IMR-90 (cell line): ENCODE measurements at regions not wholly inside any gene's neighbourhood (a gene's known extent, or its start where the extent isn't known, plus 50 kb on each side); places are given as distances from the start of the nearest gene placed in this dataset.

Source experiments
- ATAC-seq: fragments of 200-7000 bp; cut with Tn5 transposase; 2 replicates; pipeline ENCODE4 v1.9.1; 2020; ENCODE audit warnings: low read depth, mild to moderate bottlenecking, moderate library complexity
- BruUV-seq: library from RNA; stranded (reverse); fragments of 400-500 nt; replicated peaks from 2 replicates; lab custom pipeline; 2021; lab: Mats Ljungman, UMichigan
- CTCF ChIA-PET: fragments of 300-600 bp; formaldehyde crosslinking; extraction: SDS; loops from one replicate; lab custom pipeline; 2021; ENCODE audit warnings: antibody characterized with exemption; lab: Yijun Ruan, JAX
- POLR2A ChIA-PET: fragments of 300-600 bp; sonication (Branson Sonifier 250); formaldehyde crosslinking; loops from one replicate; lab custom pipeline; 2022; ENCODE audit warnings: antibody characterized with exemption; ENCODE audit not compliant: unreplicated experiment; lab: Charles Lee
- DNase-seq: peaks from one replicate; pipeline ENCODE4 v3.0.0; 2013
- H2AFZ ChIP-seq: replicated peaks from 2 replicates; pipeline ENCODE3; 2013; ENCODE audit warnings: low read length, mild to moderate bottlenecking; ENCODE audit not compliant: poor library complexity
- H2AK5ac ChIP-seq: 2 replicates; pipeline ENCODE4 v1.6.1; 2013; ENCODE audit warnings: low read depth, low read length, inconsistent platforms
- H2AK9ac ChIP-seq: replicated peaks from 2 replicates; pipeline ENCODE3; 2013; ENCODE audit warnings: mild to moderate bottlenecking, low read depth, low read length, moderate library complexity; ENCODE audit not compliant: poor library complexity
- H2BK120ac ChIP-seq: 2 replicates; pipeline ENCODE4 v1.6.1; 2013; ENCODE audit warnings: low read depth, low read length, inconsistent platforms
- H2BK15ac ChIP-seq: 3 replicates; pipeline ENCODE4 v1.6.1; 2013; ENCODE audit warnings: low read depth, low read length, inconsistent platforms
- H2BK20ac ChIP-seq: 2 replicates; pipeline ENCODE4 v1.6.1; 2013; ENCODE audit warnings: low read depth, mild to moderate bottlenecking, inconsistent platforms, low read length, moderate library complexity
- H2BK5ac ChIP-seq: 2 replicates; pipeline ENCODE4 v1.6.1; 2013; ENCODE audit warnings: mild to moderate bottlenecking, low read depth, low read length, inconsistent platforms; ENCODE audit not compliant: poor library complexity, severe bottlenecking
- H3K14ac ChIP-seq: replicated peaks from 2 replicates; pipeline ENCODE4 v1.6.1; 2013; ENCODE audit warnings: low read depth, low read length, inconsistent platforms
- H3K18ac ChIP-seq: 2 replicates; pipeline ENCODE4 v1.6.1; 2013; ENCODE audit warnings: low read depth, low read length, control low read depth
- H3K23ac ChIP-seq: 2 replicates; pipeline ENCODE4 v1.6.1; 2013; ENCODE audit warnings: low read depth, low read length, inconsistent platforms
- H3K27ac ChIP-seq: 2 replicates; pipeline ENCODE4 v1.5.1; 2013; ENCODE audit warnings: mild to moderate bottlenecking, control low read depth, low read length; ENCODE audit not compliant: insufficient read depth
- H3K27me3 ChIP-seq: 2 replicates; pipeline ENCODE4 v1.6.1; 2013; ENCODE audit warnings: low read length; ENCODE audit not compliant: control insufficient read depth, insufficient read depth
- H3K36me3 ChIP-seq: 2 replicates; pipeline ENCODE4 v1.6.1; 2013; ENCODE audit warnings: low read length, mixed read lengths; ENCODE audit not compliant: control insufficient read depth, insufficient read depth
- H3K4ac ChIP-seq: 2 replicates; pipeline ENCODE4 v1.6.1; 2013; ENCODE audit warnings: low read depth, low read length, inconsistent platforms
- H3K4me1 ChIP-seq: 2 replicates; pipeline ENCODE4 v1.6.1; 2013; ENCODE audit warnings: low read length, mixed read lengths; ENCODE audit not compliant: control insufficient read depth, insufficient read depth
- H3K4me2 ChIP-seq: 2 replicates; pipeline ENCODE4 v1.6.1; 2013; ENCODE audit warnings: low read depth, mild to moderate bottlenecking, control low read depth, low read length, moderate library complexity
- H3K4me3 ChIP-seq: 2 replicates; pipeline ENCODE4 v1.5.1; 2013; ENCODE audit warnings: low read depth, mild to moderate bottlenecking, control low read depth, low read length, moderate library complexity; ENCODE audit not compliant: insufficient read depth
- H3K56ac ChIP-seq: 2 replicates; pipeline ENCODE4 v1.6.1; 2013; ENCODE audit warnings: low read length, inconsistent platforms; ENCODE audit not compliant: insufficient read depth; ENCODE audit errors: extremely low read depth
- H3K79me1 ChIP-seq, 2 experiments: 2 replicates each; pipeline ENCODE4 v1.6.1; 2013; ENCODE audit warnings: low read length in 2 of 2, inconsistent platforms in 1 of 2, low read depth in 1 of 2
- H3K9ac ChIP-seq: 2 replicates; pipeline ENCODE4 v1.6.1; 2013; ENCODE audit warnings: low read depth, low read length, control low read depth
- H3K9me1 ChIP-seq: 2 replicates; pipeline ENCODE4 v1.6.1; 2013; ENCODE audit warnings: low read length, inconsistent platforms; ENCODE audit not compliant: insufficient read depth
- H3K9me3 ChIP-seq: 2 replicates; pipeline ENCODE4 v1.6.1; 2013; ENCODE audit warnings: low read length; ENCODE audit not compliant: control insufficient read depth, insufficient read depth
- H4K20me1 ChIP-seq: 2 replicates; pipeline ENCODE4 v1.6.1; 2013; ENCODE audit warnings: low read length, inconsistent platforms; ENCODE audit not compliant: insufficient read depth
- H4K5ac ChIP-seq: 2 replicates; pipeline ENCODE4 v1.6.1; 2013; ENCODE audit warnings: mild to moderate bottlenecking, low read depth, low read length, control low read depth
- H4K8ac ChIP-seq, 2 experiments: 2 replicates each; pipeline ENCODE4 v1.6.1; 2013; ENCODE audit warnings: low read depth in 2 of 2, low read length in 2 of 2, control low read depth in 1 of 2, inconsistent platforms in 1 of 2
- H4K91ac ChIP-seq: 2 replicates; pipeline ENCODE4 v1.6.1; 2013; ENCODE audit warnings: low read depth, low read length, inconsistent platforms; ENCODE audit not compliant: insufficient read depth
- BHLHE40 ChIP-seq: fragments of 150-350 bp; IDR thresholded peaks from 2 replicates; pipeline ENCODE4 v1.6.1; 2016; ENCODE audit warnings: mild to moderate bottlenecking, low read depth, low read length
- CHD1 ChIP-seq: IDR thresholded peaks from 2 replicates; pipeline ENCODE4 v1.6.1; 2012; ENCODE audit warnings: low read depth, low read length, improper control_type of control experiment
- ELK1 ChIP-seq: fragments of 150-350 bp; IDR thresholded peaks from 2 replicates; pipeline ENCODE4 v1.6.1; 2016; ENCODE audit warnings: low read depth, mild to moderate bottlenecking, low read length, moderate library complexity, borderline replicate concordance
- FOS ChIP-seq: fragments of 150-350 bp; IDR thresholded peaks from 2 replicates; pipeline ENCODE4 v1.6.1; 2016; ENCODE audit warnings: low read depth, low read length
- MAFK ChIP-seq: IDR thresholded peaks from 2 replicates; pipeline ENCODE4 v1.6.1; 2012; ENCODE audit warnings: low read depth, low read length, improper control_type of control experiment
- MAZ ChIP-seq: IDR thresholded peaks from 2 replicates; pipeline ENCODE4 v1.6.1; 2012; ENCODE audit warnings: low read depth, mild to moderate bottlenecking, low read length, improper control_type of control experiment, moderate library complexity, borderline replicate concordance
- MXI1 ChIP-seq: IDR thresholded peaks from 2 replicates; pipeline ENCODE4 v1.6.1; 2012; ENCODE audit warnings: low read depth, mild to moderate bottlenecking, low read length, moderate library complexity, borderline replicate concordance
- NFE2L2 ChIP-seq: fragments of 150-350 bp; IDR thresholded peaks from 2 replicates; pipeline ENCODE4 v1.6.1; 2016; ENCODE audit warnings: low read depth, mild to moderate bottlenecking, low read length
- POLR2A ChIP-seq: IDR thresholded peaks from 2 replicates; pipeline ENCODE4 v1.6.1; 2012; ENCODE audit warnings: mild to moderate bottlenecking, low read depth, low read length
- RAD21 ChIP-seq: IDR thresholded peaks from 2 replicates; pipeline ENCODE4 v1.6.1; 2012; ENCODE audit warnings: low read length, improper control_type of control experiment
- RCOR1 ChIP-seq: IDR thresholded peaks from 2 replicates; pipeline ENCODE4 v1.6.1; 2012; ENCODE audit warnings: mild to moderate bottlenecking, low read length, improper control_type of control experiment; ENCODE audit not compliant: insufficient replicate concordance
- RFX5 ChIP-seq: IDR thresholded peaks from 2 replicates; pipeline ENCODE4 v1.8.0; 2012; ENCODE audit warnings: low read depth, mild to moderate bottlenecking, low read length, moderate library complexity
- SMC3 ChIP-seq: fragments of 150-350 bp; IDR thresholded peaks from 2 replicates; pipeline ENCODE4 v1.6.1; 2016; ENCODE audit warnings: low read depth, mild to moderate bottlenecking, antibody characterized with exemption, low read length, moderate library complexity
- WGBS, 2 experiments: methylation state at CpG; one replicate each; pipeline versions ENCODE4 v1.1.5 to v1.1.7; 2013; ENCODE audit warnings: missing lambda C conversion rate in 2 of 2; ENCODE audit not compliant: insufficient read length in 1 of 2; ENCODE audit errors: extremely low coverage in 2 of 2; 5-methylcytosine and 5-hydroxymethylcytosine counted together
- dilution Hi-C: fragments of 300-500 bp; cut with HindIII; formaldehyde crosslinking; loops from one replicate; pipeline ENCODE4 v1.14.3; 2018; ENCODE audit warnings: low sequenced_read_pairs; ENCODE audit not compliant: unreplicated experiment
- in situ Hi-C: fragments of 300-500 bp; cut with MboI; formaldehyde crosslinking; loops from 3 replicates; pipeline ENCODE4 v1.14.3; 2019; ENCODE audit warnings: low sequenced_read_pairs, inconsistent platforms, mixed read lengths
- intact Hi-C: fragments of 100-400 bp; cut with micrococcal nuclease; formaldehyde crosslinking; loops from 2 replicates; pipeline ENCODE4 v1.10.0; 2022
- TF ChIP-seq, protein P1 (sequence below): conservative IDR thresholded peaks from 2 replicates; pipeline ENCODE4 v1.5.1; 2012; ENCODE audit warnings: mild to moderate bottlenecking, low read depth, low read length, improper control_type of control experiment
- TF ChIP-seq, protein P2 (sequence below): fragments of 150-350 bp; IDR thresholded peaks from 2 replicates; pipeline ENCODE4 v1.6.1; 2017; ENCODE audit warnings: mild to moderate bottlenecking, antibody characterized with exemption, low read length, low read depth

- Histone ChIP-seq H3K79me1 (0 out of 4 replicates have a peak, but pooled peaks cover 0 to 5% of the 10 kb centered on the region in 2 experiments), H2BK120ac (no peak overlapping the region), H3K36me3 (no peaks in the 10 kb centered on the region), H3K9me1 (peaks cover 7% of the 10 kb centered on the region; the same call in 1 of the 2 replicates), H3K9me3 (no peaks in the 10 kb centered on the region), H3K4me3 (no peak overlapping the region), H3K4me2 (no peak overlapping the region), H2BK5ac (no peak overlapping the region), H4K20me1 (no peaks in the 10 kb centered on the region), H3K4ac (no peak overlapping the region), H2AK5ac (no peak overlapping the region), H2AK9ac (no peak overlapping the region), H3K14ac (no peak overlapping the region), H3K4me1 (peaks cover 7% of the 10 kb centered on the region), H3K9ac (no peak overlapping the region), H2BK15ac (no peak overlapping the region), H4K5ac (no peak overlapping the region), H3K27ac (no peak overlapping the region), H3K56ac (no peak overlapping the region), H3K27me3 (peaks cover 4% of the 10 kb centered on the region), H3K18ac (no peak overlapping the region), H4K8ac (no peak overlapping the region), H2BK20ac (no peak overlapping the region), H2AFZ (no peak overlapping the region), H3K23ac (no peak overlapping the region), H4K91ac (no peak overlapping the region)
- no peak for TF ChIP-seq BHLHE40
- TF ChIP-seq, protein P1, sequence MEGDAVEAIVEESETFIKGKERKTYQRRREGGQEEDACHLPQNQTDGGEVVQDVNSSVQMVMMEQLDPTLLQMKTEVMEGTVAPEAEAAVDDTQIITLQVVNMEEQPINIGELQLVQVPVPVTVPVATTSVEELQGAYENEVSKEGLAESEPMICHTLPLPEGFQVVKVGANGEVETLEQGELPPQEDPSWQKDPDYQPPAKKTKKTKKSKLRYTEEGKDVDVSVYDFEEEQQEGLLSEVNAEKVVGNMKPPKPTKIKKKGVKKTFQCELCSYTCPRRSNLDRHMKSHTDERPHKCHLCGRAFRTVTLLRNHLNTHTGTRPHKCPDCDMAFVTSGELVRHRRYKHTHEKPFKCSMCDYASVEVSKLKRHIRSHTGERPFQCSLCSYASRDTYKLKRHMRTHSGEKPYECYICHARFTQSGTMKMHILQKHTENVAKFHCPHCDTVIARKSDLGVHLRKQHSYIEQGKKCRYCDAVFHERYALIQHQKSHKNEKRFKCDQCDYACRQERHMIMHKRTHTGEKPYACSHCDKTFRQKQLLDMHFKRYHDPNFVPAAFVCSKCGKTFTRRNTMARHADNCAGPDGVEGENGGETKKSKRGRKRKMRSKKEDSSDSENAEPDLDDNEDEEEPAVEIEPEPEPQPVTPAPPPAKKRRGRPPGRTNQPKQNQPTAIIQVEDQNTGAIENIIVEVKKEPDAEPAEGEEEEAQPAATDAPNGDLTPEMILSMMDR = no peak
- TF ChIP-seq FOS = no peak
- no peak for TF ChIP-seq RAD21
- TF ChIP-seq MXI1 = no peak
- TF ChIP-seq POLR2A = no peak
- no peak for TF ChIP-seq SMC3
- no peak for TF ChIP-seq RCOR1
- TF ChIP-seq MAZ = no peak
- TF ChIP-seq, protein P2, sequence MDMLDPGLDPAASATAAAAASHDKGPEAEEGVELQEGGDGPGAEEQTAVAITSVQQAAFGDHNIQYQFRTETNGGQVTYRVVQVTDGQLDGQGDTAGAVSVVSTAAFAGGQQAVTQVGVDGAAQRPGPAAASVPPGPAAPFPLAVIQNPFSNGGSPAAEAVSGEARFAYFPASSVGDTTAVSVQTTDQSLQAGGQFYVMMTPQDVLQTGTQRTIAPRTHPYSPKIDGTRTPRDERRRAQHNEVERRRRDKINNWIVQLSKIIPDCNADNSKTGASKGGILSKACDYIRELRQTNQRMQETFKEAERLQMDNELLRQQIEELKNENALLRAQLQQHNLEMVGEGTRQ = no peak
- TF ChIP-seq NFE2L2 = no peak
- TF ChIP-seq ELK1 = no peak
- no peak for TF ChIP-seq MAFK
- TF ChIP-seq CHD1 = no peak
- TF ChIP-seq RFX5 = no peak
- no peak for ATAC-seq
- POLR2A ChIA-PET = no interaction called here
- dilution Hi-C loops (no loop called here), in situ Hi-C loops (no loop called here), intact Hi-C loops (no loop called here)
- BruUV-seq = no TSS peak
- CTCF ChIA-PET = no interaction called here
- no peak for DNase-seq
- WGBS, 2 experiments = no CpG with 5 or more reads among the region's 7 CpGs
These were observed 158.2 kb downstream of the FOXL1 start for GRCh38 chr16:86736502-86736901.
